ENCODE measurements at regions not wholly inside any gene's neighbourhood (a gene's known extent, or its start where the extent isn't known, plus 50 kb on each side); places are given as distances from the start of the nearest gene placed in this dataset.
"Not testable (repeated sequence)": the region's sequence is repeated elsewhere in the genome, so short reads cannot be mapped to it uniquely, and the experiment has no call there.

DNA sequence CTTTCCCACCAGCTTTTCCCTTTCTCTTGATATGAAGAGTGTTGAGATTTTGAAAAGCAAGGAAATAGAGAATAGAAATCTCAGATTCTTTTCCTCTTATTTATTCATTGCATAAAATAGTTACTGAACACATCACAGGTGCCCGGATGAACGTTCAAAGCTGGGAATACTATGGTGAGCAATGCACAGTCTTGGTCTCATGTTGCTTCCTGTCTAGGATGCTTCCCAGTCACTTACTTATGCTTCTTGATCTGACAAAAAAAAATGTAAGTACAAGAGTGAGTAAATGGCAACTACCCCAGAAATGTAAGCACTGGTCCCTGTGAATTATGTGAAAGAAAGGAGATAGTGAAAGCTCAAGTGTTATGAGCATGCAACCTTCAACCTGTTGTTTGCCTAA is 153.5 kb upstream of the S1PR3 start:
- Histone ChIP-seq H3K27me3 (ENCODE audit: control insufficient read depth, insufficient read depth, low read length) (no peaks in the 10 kb centered on the region), H3K4me1 (ENCODE audit: control insufficient read depth in 2 of 3, insufficient read depth in 2 of 3, low read depth in 1 of 3, low read length in 3 of 3) (no peaks in the 10 kb centered on the region), H3K27ac (ENCODE audit: low read depth in 2 of 2, low read length in 2 of 2) (no peak overlapping the region), H3K9me3 (ENCODE audit: control insufficient read depth in 2 of 3, insufficient read depth in 1 of 3, low read length in 3 of 3) (no peaks in the 10 kb centered on the region), H3K4me3 (ENCODE audit: low read length in 3 of 3) (no peak overlapping the region), H3K9ac (ENCODE audit: low read length in 3 of 3) (no peak overlapping the region), H3K36me3 (ENCODE audit: control insufficient read depth in 2 of 3, insufficient read depth in 3 of 3, low read length in 3 of 3) (no peaks in the 10 kb centered on the region)
- FAIRE-seq: no peak
- intact Hi-C loops (cut with DNase I): no loop called here
- DNase-seq: no peak
- no peak for TF ChIP-seq CTCF (IDR thresholded peaks at IDR 0.05; ENCODE audit: borderline replicate concordance, extremely low read depth, insufficient read depth)

DNA sequence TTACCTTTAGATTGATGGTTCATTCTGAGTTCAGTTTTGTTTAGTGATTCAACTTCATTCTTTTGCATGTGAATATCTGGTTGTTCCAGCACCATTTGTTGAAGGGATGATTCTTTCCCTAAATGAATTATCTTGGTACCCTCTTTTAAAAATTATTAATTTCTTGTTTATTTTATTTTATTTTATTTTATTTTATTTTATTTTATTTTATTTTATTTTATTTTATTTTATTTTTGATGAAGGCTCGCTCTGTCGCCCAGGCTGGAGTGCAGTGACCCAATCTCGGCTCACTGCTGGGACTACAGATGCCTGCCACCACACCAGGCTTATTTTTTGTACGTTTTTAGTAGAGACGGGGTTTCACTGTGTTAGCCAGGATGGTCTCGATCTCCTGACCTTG is 141.4 kb upstream of the S1PR3 start:
- H3K36me3 ChIP-seq (ENCODE audit: control insufficient read depth in 2 of 3, insufficient read depth in 3 of 3, low read length in 3 of 3); DNase-seq; H3K9me3 ChIP-seq (ENCODE audit: control insufficient read depth in 2 of 3, insufficient read depth in 1 of 3, low read length in 3 of 3); intact Hi-C loops (cut with DNase I); H3K27me3 ChIP-seq (ENCODE audit: control insufficient read depth, insufficient read depth, low read length); H3K9ac ChIP-seq (ENCODE audit: low read length in 3 of 3); H3K4me1 ChIP-seq (ENCODE audit: control insufficient read depth in 2 of 3, insufficient read depth in 2 of 3, low read depth in 1 of 3, low read length in 3 of 3); H3K4me3 ChIP-seq (ENCODE audit: low read length in 3 of 3); H3K27ac ChIP-seq (ENCODE audit: low read depth in 2 of 2, low read length in 2 of 2); FAIRE-seq: not testable (repeated sequence)

DNA sequence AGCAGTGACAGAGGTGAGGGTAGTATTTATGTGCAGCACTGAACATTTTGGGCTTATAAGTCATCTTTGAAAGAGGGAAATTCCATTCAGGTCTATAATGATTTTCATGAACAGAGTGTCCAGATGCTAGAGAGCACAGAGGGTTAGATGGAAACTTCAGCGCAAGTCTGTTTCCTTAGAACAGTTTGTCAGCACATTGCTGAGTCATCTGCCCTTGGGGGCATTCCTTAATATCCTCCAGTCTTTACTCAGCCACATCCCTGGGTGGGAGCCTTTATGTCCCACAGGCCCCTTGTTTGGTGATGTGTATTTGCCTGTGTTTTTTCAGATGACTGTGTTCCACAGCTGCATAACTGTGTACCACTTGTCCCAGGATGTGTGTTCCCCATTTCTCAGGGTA is 138.5 kb upstream of the S1PR3 start:
- peaks cover 0 to 3% (median 0%) of the 10 kb centered on the region in 3 donors for H3K9me3 ChIP-seq (ENCODE audit: control insufficient read depth in 2 of 3, insufficient read depth in 1 of 3, low read length in 3 of 3)
- H3K27me3 ChIP-seq (ENCODE audit: control insufficient read depth, insufficient read depth, low read length): no peaks in the 10 kb centered on the region
- no peak overlapping the region for H3K9ac ChIP-seq (ENCODE audit: low read length in 3 of 3)
- no peaks in the 10 kb centered on the region for H3K36me3 ChIP-seq (ENCODE audit: control insufficient read depth in 2 of 3, insufficient read depth in 3 of 3, low read length in 3 of 3)
- intact Hi-C loops (cut with DNase I): no loop called here
- H3K4me3 ChIP-seq (ENCODE audit: low read length in 3 of 3): no peak overlapping the region
- H3K4me1 ChIP-seq (ENCODE audit: control insufficient read depth in 2 of 3, insufficient read depth in 2 of 3, low read depth in 1 of 3, low read length in 3 of 3): no peaks in the 10 kb centered on the region
- FAIRE-seq (no peak), DNase-seq (peak in 1 of 5 donors; percentile 35)
- TF ChIP-seq CTCF (IDR thresholded peaks at IDR 0.05; ENCODE audit: borderline replicate concordance, extremely low read depth, insufficient read depth): no peak
- no peak overlapping the region for H3K27ac ChIP-seq (ENCODE audit: low read depth in 2 of 2, low read length in 2 of 2)

DNA sequence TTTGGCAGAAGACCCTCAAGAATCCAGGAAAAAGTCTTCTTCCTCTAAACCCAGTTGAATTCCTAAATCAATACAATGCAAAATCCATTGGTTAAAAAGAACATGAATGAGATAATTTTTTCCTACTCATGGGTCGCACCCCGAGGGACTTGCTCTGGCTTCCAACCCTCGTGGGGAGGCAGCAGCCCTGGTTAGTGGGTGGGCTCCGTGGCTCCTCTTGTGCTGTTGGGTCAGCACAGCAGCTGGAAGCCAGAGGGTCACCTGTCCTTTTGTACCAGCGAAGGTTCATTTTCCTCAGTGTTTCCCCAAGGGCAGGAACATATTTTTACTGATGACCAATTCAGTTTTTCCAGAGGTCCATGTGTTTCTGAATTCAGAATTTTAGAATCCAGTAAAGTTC is 120.6 kb upstream of the S1PR3 start:
- DNase-seq (no peak), FAIRE-seq (no peak)
- H3K4me1 ChIP-seq (ENCODE audit: control insufficient read depth in 2 of 3, insufficient read depth in 2 of 3, low read depth in 1 of 3, low read length in 3 of 3): peaks cover 0 to 3% (median 0%) of the 10 kb centered on the region in 3 donors
- no peaks in the 10 kb centered on the region for H3K27me3 ChIP-seq (ENCODE audit: control insufficient read depth, insufficient read depth, low read length)
- no peaks in the 10 kb centered on the region for H3K9me3 ChIP-seq (ENCODE audit: control insufficient read depth in 2 of 3, insufficient read depth in 1 of 3, low read length in 3 of 3)
- H3K36me3 ChIP-seq (ENCODE audit: control insufficient read depth in 2 of 3, insufficient read depth in 3 of 3, low read length in 3 of 3): no peaks in the 10 kb centered on the region
- TF ChIP-seq CTCF (IDR thresholded peaks at IDR 0.05; ENCODE audit: borderline replicate concordance, extremely low read depth, insufficient read depth): no peak
- H3K4me3 ChIP-seq (ENCODE audit: low read length in 3 of 3): no peak overlapping the region
- intact Hi-C loops (cut with DNase I): no loop called here
- H3K9ac ChIP-seq (ENCODE audit: low read length in 3 of 3): no peak overlapping the region
- H3K27ac ChIP-seq (ENCODE audit: low read depth in 2 of 2, low read length in 2 of 2): no peak overlapping the region
